Upper lobe of right lung (tissue), 1 donor: ENCODE measurements at regions not wholly inside any gene's neighbourhood (a gene's known extent, or its start where the extent isn't known, plus 50 kb on each side); places are given as distances from the start of the nearest gene placed in this dataset.

Source experiments
- ATAC-seq: fragments of 200-7000 bp; cut with Tn5 transposase; one replicate; pipeline ENCODE4 v1.9.1; 2020; ENCODE audit warnings: mild to moderate bottlenecking, moderate library complexity
- DNase-seq: peaks from one replicate; pipeline ENCODE4 v3.0.0-alpha.2; 2020
- H3K27ac ChIP-seq: fragments of 200-600 bp; one replicate; pipeline ENCODE4 v1.8.0; 2022
- H3K27me3 ChIP-seq: fragments of 200-600 bp; one replicate; pipeline ENCODE4 v1.8.0; 2022; ENCODE audit warnings: mild to moderate bottlenecking
- H3K36me3 ChIP-seq: fragments of 200-600 bp; one replicate; pipeline ENCODE4 v1.8.0; 2022
- H3K4me1 ChIP-seq: fragments of 200-600 bp; one replicate; pipeline ENCODE4 v1.8.0; 2022
- H3K4me3 ChIP-seq: fragments of 200-600 bp; one replicate; pipeline ENCODE4 v1.8.0; 2022; ENCODE audit warnings: mild to moderate bottlenecking
- H3K9me3 ChIP-seq: fragments of 200-600 bp; one replicate; pipeline ENCODE4 v1.8.0; 2022
- CTCF ChIP-seq: fragments of 200-600 bp; IDR thresholded peaks from one replicate; pipeline ENCODE4 v1.8.0; 2022; ENCODE audit warnings: antibody characterized with exemption
- intact Hi-C: fragments of 100-400 bp; cut with DNase I; formaldehyde crosslinking; loops from one replicate; pipeline ENCODE4 v1.11.0; 2022
- donor health status: DM: no; HTN: yes; CAD: no; lungs with severe emphysema.

- no peak for TF ChIP-seq CTCF
- DNase-seq (no peak), ATAC-seq (no peak)
- intact Hi-C loops, result no loop called here
- Histone ChIP-seq H3K9me3 (no peaks in the 10 kb centered on the region), H3K27ac (no peak overlapping the region), H3K4me1 (no peaks in the 10 kb centered on the region), H3K4me3 (no peak overlapping the region), H3K36me3 (no peaks in the 10 kb centered on the region), H3K27me3 (no peaks in the 10 kb centered on the region)
Observed at GRCh38 chr21:31479714-31480113, 135.7 kb upstream of the TIAM1 start.

- no peaks in the 10 kb centered on the region for H3K27me3 ChIP-seq
- no peak for ATAC-seq
- intact Hi-C loops, result no loop called here
- H3K27ac ChIP-seq, result no peak overlapping the region
- no peak for DNase-seq
- H3K4me3 ChIP-seq, result no peak overlapping the region
- no peaks in the 10 kb centered on the region for H3K9me3 ChIP-seq
- no peak for TF ChIP-seq CTCF
- H3K4me1 ChIP-seq, result no peaks in the 10 kb centered on the region
- no peaks in the 10 kb centered on the region for H3K36me3 ChIP-seq
Observed at GRCh38 chr21:31479222-31479621, 135.2 kb upstream of the TIAM1 start.

GRCh38 chr21:31476263-31477022 lies 132.4 kb upstream of the TIAM1 start:
- H3K27me3 ChIP-seq, result no peaks in the 10 kb centered on the region
- TF ChIP-seq CTCF, result no peak
- no peak overlapping the region for H3K27ac ChIP-seq
- DNase-seq, result no peak
- no peaks in the 10 kb centered on the region for H3K36me3 ChIP-seq
- intact Hi-C loops, result no loop called here
- no peaks in the 10 kb centered on the region for H3K9me3 ChIP-seq
- H3K4me3 ChIP-seq, result no peak overlapping the region
- ATAC-seq, result no peak
- no peaks in the 10 kb centered on the region for H3K4me1 ChIP-seq

- intact Hi-C loops, result no loop called here
- no peak overlapping the region for H3K4me3 ChIP-seq
- ATAC-seq (no peak), DNase-seq (no peak)
- no peaks in the 10 kb centered on the region for H3K27me3 ChIP-seq
- no peaks in the 10 kb centered on the region for H3K9me3 ChIP-seq
- no peaks in the 10 kb centered on the region for H3K36me3 ChIP-seq
- TF ChIP-seq CTCF, result no peak
- H3K27ac ChIP-seq, result no peak overlapping the region
- H3K4me1 ChIP-seq, result no peaks in the 10 kb centered on the region
Observed at GRCh38 chr21:31475223-31475622, 131.2 kb upstream of the TIAM1 start.

- no peak overlapping the region for H3K4me3 ChIP-seq
- H3K36me3 ChIP-seq, result no peaks in the 10 kb centered on the region
- H3K27me3 ChIP-seq, result no peaks in the 10 kb centered on the region
- H3K4me1 ChIP-seq, result no peaks in the 10 kb centered on the region
- DNase-seq, result no peak
- no peak for ATAC-seq
- no peak overlapping the region for H3K27ac ChIP-seq
- intact Hi-C loops, result no loop called here
- no peaks in the 10 kb centered on the region for H3K9me3 ChIP-seq
- no peak for TF ChIP-seq CTCF
Observed at GRCh38 chr21:31473685-31474345, 129.8 kb upstream of the TIAM1 start.
